GM18909 (cell line): ENCODE measurements at regions not wholly inside any gene's neighbourhood (a gene's known extent, or its start where the extent isn't known, plus 50 kb on each side); places are given as distances from the start of the nearest gene placed in this dataset.

Source experiments
- ATAC-seq: cut with Tn5 transposase; IDR thresholded peaks from one replicate; pipeline ENCODE4 v1.9.1; 2021; ENCODE audit warnings: mild to moderate bottlenecking; ENCODE audit not compliant: unreplicated experiment, poor library complexity

GRCh38 chr2:20558391-20559150 lies 92.3 kb downstream of the HS1BP3 start:
- no peak for ATAC-seq

- ATAC-seq: no peak
Measured at GRCh38 chr2:20559277-20559676, 91.6 kb downstream of the HS1BP3 start.

GRCh38 chr2:20560011-20560410 lies 90.9 kb downstream of the HS1BP3 start:
- ATAC-seq: no peak

- ATAC-seq: no peak
Measured at GRCh38 chr2:20560891-20561636, 89.8 kb downstream of the HS1BP3 start.

- no peak for ATAC-seq
Measured at GRCh38 chr2:20561637-20562454, 89.1 kb downstream of the HS1BP3 start.

GRCh38 chr2:20562540-20563225 lies 88.2 kb downstream of the HS1BP3 start:
- ATAC-seq: no peak

- no peak for ATAC-seq
Measured at GRCh38 chr2:20563251-20563650, 87.6 kb downstream of the HS1BP3 start.

GRCh38 chr2:20563833-20564232 lies 87.1 kb downstream of the HS1BP3 start:
- no peak for ATAC-seq

GRCh38 chr2:20565101-20565622 lies 85.7 kb downstream of the HS1BP3 start:
- no peak for ATAC-seq

- ATAC-seq: no peak
Measured at GRCh38 chr2:20565623-20566236, 85.2 kb downstream of the HS1BP3 start.

- ATAC-seq: no peak
Measured at GRCh38 chr2:20566331-20566730, 84.6 kb downstream of the HS1BP3 start.

GRCh38 chr2:20567159-20567925 lies 83.6 kb downstream of the HS1BP3 start:
- ATAC-seq: no peak
